Activated CD8-positive, alpha-beta memory T cell treated with anti-CD3 and anti-CD28 coated beads for 4 hours (primary cell): ENCODE measurements at regions not wholly inside any gene's neighbourhood (a gene's known extent, or its start where the extent isn't known, plus 50 kb on each side); places are given as distances from the start of the nearest gene placed in this dataset.

ENCODE experiments used
- DNase-seq, 2 donors: peaks; one replicate each; pipeline ENCODE4 v3.0.0-alpha.2; 2020; ENCODE audit warnings: low read depth in 2 of 2

- no peak for DNase-seq
Measured at GRCh38 chr3:159616234-159616825, 372.3 kb upstream of the IL12A start.

- no peak for DNase-seq
Measured at GRCh38 chr3:159619341-159619885, 369.2 kb upstream of the IL12A start.

GRCh38 chr3:159620281-159620680 lies 368.4 kb upstream of the IL12A start:
- no peak for DNase-seq

- no peak for DNase-seq
Measured at GRCh38 chr3:159620873-159621272, 367.8 kb upstream of the IL12A start.

- no peak for DNase-seq
Measured at GRCh38 chr3:159624616-159625015, 364.0 kb upstream of the IL12A start.

- no peak for DNase-seq
Measured at GRCh38 chr3:159625594-159625993, 363.0 kb upstream of the IL12A start.

- DNase-seq, result no peak
Measured at GRCh38 chr3:159626598-159626997, 362.0 kb upstream of the IL12A start.

- DNase-seq, result no peak
Measured at GRCh38 chr3:159627229-159627628, 361.4 kb upstream of the IL12A start.

- no peak for DNase-seq
Measured at GRCh38 chr3:159627634-159628033, 361.0 kb upstream of the IL12A start.

GRCh38 chr3:159629329-159630084 lies 359.1 kb upstream of the IL12A start:
- DNase-seq, result no peak

- no peak for DNase-seq
Measured at GRCh38 chr3:159631226-159631625, 357.4 kb upstream of the IL12A start.

- DNase-seq, result no peak
Measured at GRCh38 chr3:159632128-159632527, 356.5 kb upstream of the IL12A start.

- no peak for DNase-seq
Measured at GRCh38 chr3:159632851-159633250, 355.8 kb upstream of the IL12A start.

- DNase-seq, result no peak
Measured at GRCh38 chr3:159634483-159634882, 354.2 kb upstream of the IL12A start.

- DNase-seq, result no peak
Measured at GRCh38 chr3:159635047-159635641, 353.5 kb upstream of the IL12A start.

GRCh38 chr3:159637883-159638542 lies 350.6 kb upstream of the IL12A start:
- DNase-seq, result no peak

- DNase-seq, result no peak
Measured at GRCh38 chr3:159640225-159640624, 348.4 kb upstream of the IL12A start.

GRCh38 chr3:159643406-159643805 lies 345.2 kb upstream of the IL12A start:
- DNase-seq, result no peak

- no peak for DNase-seq
Measured at GRCh38 chr3:159645874-159646273, 342.8 kb upstream of the IL12A start.

- no peak for DNase-seq
Measured at GRCh38 chr3:159649951-159650350, 338.7 kb upstream of the IL12A start.

- no peak for DNase-seq
Measured at GRCh38 chr3:159650726-159651125, 337.9 kb upstream of the IL12A start.

GRCh38 chr3:159652452-159652851 lies 336.2 kb upstream of the IL12A start:
- no peak for DNase-seq
